ENCODE measurements at regions not wholly inside any gene's neighbourhood (a gene's known extent, or its start where the extent isn't known, plus 50 kb on each side); places are given as distances from the start of the nearest gene placed in this dataset.

GRCh38 chr6:105920071-105920470, 166.1 kb upstream of the PRDM1 start:
- DNase-seq: no peak
- intact Hi-C loops (cut with DNase I): no loop called here

- no peak for DNase-seq
Measured at GRCh38 chr6:105917038-105917695, 169.0 kb upstream of the PRDM1 start.

GRCh38 chr6:105911106-105911629, 175.0 kb upstream of the PRDM1 start:
- intact Hi-C loops (cut with DNase I): no loop called here

More at GRCh38 chr6:105917038-105917695, 169.0 kb upstream of the PRDM1 start:
- intact Hi-C loops (cut with DNase I): no loop called here

DNA sequence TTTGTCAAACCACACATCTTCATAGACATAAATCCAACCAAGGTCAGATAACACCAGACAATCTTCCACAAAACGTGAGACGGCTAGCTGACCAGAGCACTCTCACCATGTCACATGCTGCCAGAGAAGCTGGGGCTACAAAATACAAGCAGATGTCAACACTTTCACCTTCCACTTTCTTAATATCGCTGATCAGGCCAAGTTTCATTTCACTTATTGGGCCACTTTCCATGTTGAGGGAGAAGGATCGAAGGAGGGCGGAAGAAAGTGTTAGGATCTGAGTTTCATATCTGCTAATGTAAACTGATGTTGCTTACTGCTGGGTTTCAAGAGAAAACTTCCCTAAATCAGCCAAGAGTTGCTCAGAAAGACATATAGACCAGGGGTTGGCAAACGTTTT, 177.0 kb upstream of the PRDM1 start:
- no peak for DNase-seq
- intact Hi-C loops (cut with DNase I): no loop called here

More at GRCh38 chr6:105911106-105911629, 175.0 kb upstream of the PRDM1 start:
- no peak for DNase-seq

- no peak for DNase-seq
- intact Hi-C loops (cut with DNase I): no loop called here
Measured at GRCh38 chr6:105907991-105908390, 178.1 kb upstream of the PRDM1 start.

- intact Hi-C loops (cut with DNase I): no loop called here
- no peak for DNase-seq
Measured at GRCh38 chr6:105907301-105907700, 178.8 kb upstream of the PRDM1 start.

- DNase-seq: no peak
- intact Hi-C loops (cut with DNase I): no loop called here
Measured at GRCh38 chr6:105902401-105903031, 183.6 kb upstream of the PRDM1 start.

DNA sequence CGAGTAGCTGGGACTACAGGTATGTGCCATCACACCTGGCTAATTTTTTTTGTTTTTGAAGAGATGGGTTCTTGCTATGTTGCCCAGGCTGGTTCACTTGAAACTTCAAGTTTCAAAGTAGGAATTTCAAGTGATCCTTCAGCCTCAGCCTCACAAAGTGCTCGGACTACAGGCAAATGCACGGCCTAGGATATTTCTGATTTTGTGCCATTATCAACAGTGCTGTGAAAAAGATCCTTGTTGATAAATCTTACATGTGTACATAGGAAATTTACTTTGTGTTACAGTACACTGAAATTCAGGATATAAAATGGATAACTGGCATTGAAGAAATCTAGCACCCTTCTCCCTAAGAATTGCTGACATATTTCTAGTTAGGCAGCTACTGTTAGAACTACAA, 184.6 kb upstream of the PRDM1 start:
- no peak for DNase-seq
- intact Hi-C loops (cut with DNase I): no loop called here

GRCh38 chr6:105900125-105900937, 185.8 kb upstream of the PRDM1 start:
- intact Hi-C loops (cut with DNase I): no loop called here
- DNase-seq: no peak

GRCh38 chr6:105898286-105898685, 187.8 kb upstream of the PRDM1 start:
- no peak for DNase-seq
- intact Hi-C loops (cut with DNase I): no loop called here

GRCh38 chr6:105897131-105897530, 189.0 kb upstream of the PRDM1 start:
- DNase-seq: no peak
- intact Hi-C loops (cut with DNase I): no loop called here

- intact Hi-C loops (cut with DNase I): no loop called here
- no peak for DNase-seq
Measured at GRCh38 chr6:105896821-105897095, 189.4 kb upstream of the PRDM1 start.

DNA sequence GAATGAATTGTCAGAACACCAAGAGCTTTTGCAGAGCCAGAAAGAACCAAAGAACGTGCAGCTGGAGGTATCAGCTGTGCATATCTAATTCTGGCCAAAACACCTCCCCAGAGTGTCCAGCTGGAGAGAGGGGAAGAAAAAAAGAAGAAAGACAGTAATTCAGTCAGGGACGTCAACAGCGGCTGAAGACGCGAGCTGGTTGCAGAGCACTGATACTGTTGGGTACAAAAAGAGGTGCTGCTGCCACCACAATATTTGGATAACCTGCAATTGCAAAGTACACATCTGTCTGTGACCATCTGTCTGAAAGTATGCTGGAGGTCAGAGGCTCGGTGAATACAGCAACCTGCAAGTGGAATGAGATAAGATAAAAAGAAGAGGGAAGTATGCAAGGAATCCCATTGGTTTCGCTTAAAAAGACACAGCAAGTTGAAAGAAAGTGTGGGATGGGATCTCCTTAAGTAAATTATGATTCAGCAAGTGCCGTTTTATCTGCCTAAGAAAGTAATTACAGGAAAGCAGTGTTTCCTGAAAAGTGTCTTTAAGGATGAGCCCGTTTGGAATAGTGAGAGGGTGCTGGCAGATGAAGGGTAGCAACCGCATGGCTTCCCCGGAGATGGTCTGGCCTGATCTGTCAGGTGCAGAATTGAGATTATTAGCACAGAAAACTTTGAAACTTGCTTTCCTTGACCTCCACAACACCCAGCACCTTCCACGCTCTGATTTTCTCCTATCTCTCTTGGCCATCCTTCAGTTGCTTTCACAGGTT, 189.9 kb upstream of the PRDM1 start:
- intact Hi-C loops (cut with DNase I): no loop called here
- no peak for DNase-seq

DNA sequence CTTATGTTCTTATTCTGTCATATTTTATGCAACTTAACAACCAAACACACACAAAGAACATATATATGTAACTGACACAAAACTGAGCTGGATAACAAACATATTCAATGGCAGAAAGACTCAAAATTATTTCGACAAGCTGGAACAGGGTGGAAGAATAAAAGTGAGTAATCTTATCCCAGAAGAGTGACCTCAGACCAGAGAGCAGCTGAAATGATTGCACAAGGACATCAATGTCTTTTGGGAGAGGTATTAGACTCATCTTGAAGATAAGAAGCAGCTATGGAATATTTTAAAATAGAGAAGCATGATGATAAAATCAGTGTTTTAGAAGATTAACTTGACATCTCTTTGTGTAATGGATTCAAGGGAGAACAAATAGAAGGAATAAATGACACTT, 191.6 kb upstream of the PRDM1 start:
- intact Hi-C loops (cut with DNase I): no loop called here
- DNase-seq: no peak

DNA sequence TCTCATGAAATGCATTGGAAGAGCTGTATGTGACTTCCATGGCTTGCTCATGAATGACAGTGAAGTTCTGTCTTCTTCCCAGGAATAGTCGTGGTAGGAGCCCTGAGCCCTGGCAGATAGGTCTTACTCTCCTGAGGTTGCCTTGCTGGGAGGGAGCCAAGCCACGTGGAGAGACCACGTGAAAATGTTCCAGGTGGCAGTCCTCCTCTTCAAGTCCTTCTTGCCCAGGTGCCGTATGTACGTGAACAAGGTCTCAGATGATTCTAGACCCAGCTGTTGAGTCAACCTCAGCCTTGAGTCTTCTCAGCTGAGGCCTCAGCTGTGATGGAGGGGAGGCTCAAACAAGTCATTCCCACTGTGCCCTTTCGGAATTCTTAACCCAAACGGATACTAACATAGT, 192.4 kb upstream of the PRDM1 start:
- no peak for DNase-seq
- intact Hi-C loops (cut with DNase I): no loop called here

DNA sequence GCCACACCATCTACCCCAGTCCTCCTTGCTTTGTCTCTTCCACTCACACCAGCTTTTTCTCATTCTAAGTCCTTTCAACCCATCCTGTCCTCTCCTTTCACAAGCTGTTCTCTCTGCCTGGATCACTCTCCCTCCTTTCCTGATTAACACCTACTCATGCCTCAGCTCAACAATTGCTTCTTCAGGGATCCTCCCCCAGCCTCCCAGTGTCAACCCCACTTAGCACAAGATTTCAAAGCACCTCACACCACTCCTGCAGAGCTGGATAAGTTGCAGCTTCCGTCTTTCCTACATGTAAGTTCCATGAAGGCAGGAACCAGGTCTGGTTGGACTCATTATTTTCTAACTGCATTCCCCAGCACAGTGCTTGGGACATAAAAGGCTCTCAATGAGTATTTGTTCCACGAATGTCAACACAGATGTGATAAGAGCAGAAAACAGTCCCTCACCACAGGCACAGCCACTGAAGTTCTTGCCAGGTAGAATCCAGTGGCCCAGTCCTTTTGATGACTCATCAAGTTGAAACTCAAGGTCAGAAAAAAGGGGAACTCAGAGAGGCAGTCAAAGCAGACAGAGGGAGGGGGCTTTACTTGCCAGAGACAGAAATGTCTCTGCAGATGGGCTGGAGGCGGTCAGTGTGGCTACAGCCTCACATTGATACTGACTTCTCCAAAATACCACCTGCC, 193.4 kb upstream of the PRDM1 start:
- intact Hi-C loops (cut with DNase I): no loop called here
- no peak for DNase-seq

- intact Hi-C loops (cut with DNase I): no loop called here
- DNase-seq: no peak
Measured at GRCh38 chr6:105890521-105891244, 195.5 kb upstream of the PRDM1 start.

GRCh38 chr6:105889902-105890301, 196.2 kb upstream of the PRDM1 start:
- intact Hi-C loops (cut with DNase I): no loop called here
- no peak for DNase-seq

GRCh38 chr6:105886814-105887544, 199.2 kb upstream of the PRDM1 start:
- no peak for DNase-seq
- intact Hi-C loops (cut with DNase I): no loop called here
